AG10803 (cell line): ENCODE measurements at regions not wholly inside any gene's neighbourhood (a gene's known extent, or its start where the extent isn't known, plus 50 kb on each side); places are given as distances from the start of the nearest gene placed in this dataset.
"Not testable (repeated sequence)": the region's sequence is repeated elsewhere in the genome, so short reads cannot be mapped to it uniquely, and the experiment has no call there.

Experiments
- DNase-seq: peaks from one replicate; pipeline ENCODE4 v3.0.0; 2010; ENCODE audit warnings: low read depth
- H3K4me3 ChIP-seq: 2 replicates; pipeline ENCODE4 v1.5.1; 2011; ENCODE audit warnings: mild to moderate bottlenecking, low read length, control low read depth
- TF ChIP-seq, protein P1 (sequence below): conservative IDR thresholded peaks from 2 replicates; pipeline ENCODE4 v1.5.1; 2011; ENCODE audit warnings: mild to moderate bottlenecking, low read length, control low read depth, inconsistent platforms

DNA sequence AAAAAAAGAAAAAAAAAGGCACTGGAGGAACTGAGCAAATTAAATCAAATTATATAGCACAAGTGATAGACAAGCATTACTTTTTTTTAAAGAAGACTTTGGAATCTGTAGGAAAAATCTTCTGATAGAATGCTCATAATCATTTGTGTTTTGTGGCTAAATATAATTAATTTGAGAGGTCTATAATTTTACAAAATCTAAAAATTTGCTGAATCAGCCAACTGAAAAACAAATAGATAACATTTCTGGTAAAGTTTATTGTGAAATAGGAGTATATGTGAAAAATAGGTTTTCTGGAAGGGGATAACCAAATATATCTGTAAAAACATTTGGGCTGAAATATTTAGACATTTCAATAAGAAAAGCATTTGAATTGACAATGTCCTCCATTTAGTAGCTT is 844.9 kb upstream of the COBL start:
- TF ChIP-seq, protein P1, sequence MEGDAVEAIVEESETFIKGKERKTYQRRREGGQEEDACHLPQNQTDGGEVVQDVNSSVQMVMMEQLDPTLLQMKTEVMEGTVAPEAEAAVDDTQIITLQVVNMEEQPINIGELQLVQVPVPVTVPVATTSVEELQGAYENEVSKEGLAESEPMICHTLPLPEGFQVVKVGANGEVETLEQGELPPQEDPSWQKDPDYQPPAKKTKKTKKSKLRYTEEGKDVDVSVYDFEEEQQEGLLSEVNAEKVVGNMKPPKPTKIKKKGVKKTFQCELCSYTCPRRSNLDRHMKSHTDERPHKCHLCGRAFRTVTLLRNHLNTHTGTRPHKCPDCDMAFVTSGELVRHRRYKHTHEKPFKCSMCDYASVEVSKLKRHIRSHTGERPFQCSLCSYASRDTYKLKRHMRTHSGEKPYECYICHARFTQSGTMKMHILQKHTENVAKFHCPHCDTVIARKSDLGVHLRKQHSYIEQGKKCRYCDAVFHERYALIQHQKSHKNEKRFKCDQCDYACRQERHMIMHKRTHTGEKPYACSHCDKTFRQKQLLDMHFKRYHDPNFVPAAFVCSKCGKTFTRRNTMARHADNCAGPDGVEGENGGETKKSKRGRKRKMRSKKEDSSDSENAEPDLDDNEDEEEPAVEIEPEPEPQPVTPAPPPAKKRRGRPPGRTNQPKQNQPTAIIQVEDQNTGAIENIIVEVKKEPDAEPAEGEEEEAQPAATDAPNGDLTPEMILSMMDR: no peak
- no peak overlapping the region for H3K4me3 ChIP-seq
- DNase-seq: no peak

DNA sequence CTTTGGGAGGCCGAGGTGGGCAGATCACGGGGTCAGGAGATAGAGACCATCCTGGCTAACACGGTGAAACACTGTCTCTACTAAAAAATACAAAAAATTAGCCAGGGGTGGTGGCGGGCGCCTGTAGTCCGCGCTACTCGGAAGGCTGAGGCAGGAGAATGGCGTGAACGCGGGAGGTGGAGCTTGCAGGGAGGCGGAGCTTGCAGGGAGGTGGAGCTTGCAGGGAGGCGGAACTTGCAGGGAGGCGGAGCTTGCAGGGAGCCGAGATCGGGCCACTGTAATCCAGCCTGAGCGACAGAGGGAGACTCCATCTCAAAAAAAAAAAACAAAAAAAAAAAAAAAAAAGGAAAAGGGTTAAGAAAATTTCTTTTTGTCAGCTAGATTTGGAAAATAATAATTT is 842.8 kb upstream of the COBL start:
- not testable (repeated sequence) for DNase-seq

DNA sequence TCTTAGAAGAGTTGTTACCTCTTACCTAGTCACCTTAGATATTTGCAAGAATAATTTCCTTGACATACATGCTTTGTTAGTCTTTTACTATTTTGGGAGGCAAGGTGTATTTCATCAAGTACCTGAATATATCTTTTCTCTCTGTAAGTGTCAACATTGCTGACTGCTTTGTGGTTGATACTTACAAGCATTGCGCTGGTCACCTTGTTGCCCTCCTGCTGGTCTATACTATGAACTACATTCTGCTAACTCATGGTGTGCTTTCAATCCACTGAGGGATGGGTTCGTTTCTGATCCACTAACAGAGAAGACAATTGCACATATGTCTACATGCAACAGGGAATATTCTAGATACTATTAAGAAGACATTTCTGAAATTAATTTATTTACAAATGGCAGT is 837.8 kb upstream of the COBL start:
- H3K4me3 ChIP-seq: no peak overlapping the region
- DNase-seq: no peak
- TF ChIP-seq, protein P1: no peak

More for the DNA sequence above, 842.8 kb upstream of the COBL start:
- H3K4me3 ChIP-seq: not testable (repeated sequence)

DNA sequence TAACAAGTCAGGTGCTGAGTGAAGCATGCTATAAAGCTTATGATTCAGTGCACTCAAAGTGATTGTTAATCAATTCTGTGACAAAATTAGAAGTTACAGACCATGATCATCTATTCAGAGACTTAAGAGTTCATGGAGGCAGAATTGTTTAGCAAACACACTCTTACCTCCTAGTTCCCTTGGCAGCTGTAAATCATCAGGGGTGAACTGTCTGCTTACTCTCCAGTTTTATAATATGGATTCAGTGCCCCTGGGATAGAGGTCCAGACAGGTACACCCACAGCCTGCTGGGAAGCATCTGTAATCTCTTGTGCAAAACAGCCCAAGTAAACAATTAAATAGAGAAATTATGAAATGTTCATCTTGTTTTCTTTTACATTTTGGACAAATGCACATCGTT is 835.0 kb upstream of the COBL start:
- TF ChIP-seq, protein P1: no peak

DNA sequence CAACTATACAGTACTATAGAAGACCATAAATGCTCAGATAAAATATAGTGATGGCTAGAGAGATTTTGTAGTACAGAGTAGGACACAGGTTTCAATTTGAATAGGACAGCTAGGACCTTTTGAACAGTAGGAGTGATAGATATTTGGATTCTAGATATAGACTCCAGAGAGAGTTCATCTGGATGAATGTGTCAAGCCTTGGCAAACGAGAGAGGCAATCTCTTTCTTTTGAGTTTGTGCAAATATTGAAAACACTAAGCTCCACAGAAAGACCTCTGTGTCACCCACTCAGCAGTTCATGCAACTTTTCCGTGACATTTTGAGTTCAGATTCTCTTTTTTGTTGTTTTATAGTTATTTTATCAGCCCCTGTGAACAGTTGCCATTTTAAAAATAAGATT is 834.3 kb upstream of the COBL start:
- TF ChIP-seq, protein P1: no peak
- H3K4me3 ChIP-seq: no peak overlapping the region
- no peak for DNase-seq

More for the DNA sequence above, 835.0 kb upstream of the COBL start:
- no peak for DNase-seq
- H3K4me3 ChIP-seq: no peak overlapping the region

DNA sequence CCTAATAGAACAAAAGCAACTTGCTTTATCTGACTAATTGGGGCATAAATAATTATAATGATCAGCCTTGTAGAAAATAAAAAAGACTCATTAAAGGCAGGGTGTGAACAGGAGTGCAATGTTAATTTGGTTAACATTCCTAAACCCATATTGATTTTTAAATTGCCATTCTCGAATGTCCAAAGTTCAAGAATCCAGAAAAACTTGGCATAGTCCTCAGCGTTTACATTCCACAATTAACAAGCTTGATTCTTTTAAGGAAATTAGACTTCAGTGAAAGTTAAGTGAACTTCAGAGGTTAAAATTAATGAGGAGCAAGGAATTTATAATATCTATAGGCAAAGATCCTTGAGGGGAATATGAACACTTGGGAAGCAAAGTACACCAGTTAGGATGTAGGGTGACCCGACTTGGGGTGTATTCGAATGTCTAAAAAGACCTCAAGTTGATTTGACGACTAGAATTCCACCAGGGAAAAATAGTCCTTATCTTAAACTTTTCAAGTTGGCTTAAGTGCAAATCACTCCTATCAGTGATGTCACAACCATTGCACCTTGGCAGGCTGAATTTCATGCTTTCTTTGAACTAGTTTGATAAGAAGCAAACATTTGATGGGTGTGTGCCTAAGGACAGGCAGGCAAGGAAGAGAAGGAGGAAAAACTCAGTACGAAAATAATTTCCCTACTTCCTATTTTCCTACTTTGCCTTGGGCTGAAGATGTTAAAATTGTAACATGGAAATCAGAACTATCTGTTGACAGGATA is 830.4 kb upstream of the COBL start:
- TF ChIP-seq, protein P1: no peak
- DNase-seq: no peak
- H3K4me3 ChIP-seq: no peak overlapping the region

DNA sequence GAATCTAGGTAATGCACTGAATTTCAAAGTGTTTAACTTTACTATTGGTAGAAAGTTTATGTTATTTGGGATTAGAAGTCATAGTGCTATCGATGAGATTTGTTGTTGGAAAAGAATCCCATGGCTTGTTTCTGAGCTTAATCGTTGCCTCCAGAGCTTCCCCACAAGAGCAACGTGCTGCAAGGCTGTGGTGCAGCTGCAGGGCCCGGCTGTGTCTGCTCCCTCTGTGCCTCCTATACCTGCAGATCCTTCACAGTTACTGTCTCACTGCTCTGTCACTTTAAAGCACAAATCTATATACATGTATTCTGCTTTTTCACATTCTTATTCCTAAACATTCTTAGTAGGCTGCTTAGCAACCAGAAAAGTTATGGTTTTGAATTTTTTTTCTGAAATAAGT is 826.6 kb upstream of the COBL start:
- no peak for DNase-seq
- H3K4me3 ChIP-seq: no peak overlapping the region
- TF ChIP-seq, protein P1: no peak
